HG02981 (cell line): ENCODE measurements at regions not wholly inside any gene's neighbourhood (a gene's known extent, or its start where the extent isn't known, plus 50 kb on each side); places are given as distances from the start of the nearest gene placed in this dataset.

Source experiments
- ATAC-seq: cut with Tn5 transposase; IDR thresholded peaks from one replicate; pipeline ENCODE4 v1.9.1; 2021; ENCODE audit warnings: mild to moderate bottlenecking, moderate library complexity; ENCODE audit not compliant: unreplicated experiment

DNA sequence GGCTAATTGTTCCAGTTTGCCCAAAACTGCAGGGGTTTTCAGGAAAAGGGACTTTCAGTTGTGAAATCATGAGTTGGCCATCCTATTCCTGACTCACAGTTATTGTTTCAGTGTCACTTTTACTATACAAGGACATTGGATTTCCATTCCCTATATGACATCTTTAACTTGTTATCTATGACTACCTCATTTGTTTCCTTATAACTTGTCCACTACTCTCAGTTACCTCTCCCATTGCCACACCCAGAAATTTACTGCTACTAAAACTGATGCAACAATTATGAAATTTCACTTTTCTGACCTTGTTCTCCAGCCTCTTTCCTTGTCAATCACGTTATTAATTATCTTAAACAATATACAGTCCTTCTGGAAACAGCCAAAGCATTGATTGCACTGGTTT is 116.5 kb upstream of the ZNF804A start:
- ATAC-seq = no peak

GRCh38 chr2:184498936-184499335 is 99.4 kb upstream of the ZNF804A start:
- ATAC-seq = no peak

DNA sequence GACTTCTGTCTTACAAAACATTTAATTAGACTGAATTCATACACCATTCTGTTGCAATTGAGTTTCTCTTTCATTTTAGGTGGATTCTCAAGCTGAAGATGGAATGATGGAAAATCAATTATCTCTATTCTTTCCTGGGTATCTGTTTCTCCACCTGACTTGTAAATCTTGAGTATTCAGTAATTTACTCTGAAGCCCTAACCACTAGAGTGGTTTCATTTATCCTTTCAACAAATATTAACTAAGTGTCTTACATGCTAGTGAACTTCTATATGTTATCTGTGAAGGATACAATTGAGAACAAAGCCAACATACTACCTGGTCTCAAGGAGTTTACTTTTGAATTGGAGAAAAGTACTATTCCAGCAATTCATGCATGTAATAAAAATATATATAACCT is 94.1 kb upstream of the ZNF804A start:
- no peak for ATAC-seq

DNA sequence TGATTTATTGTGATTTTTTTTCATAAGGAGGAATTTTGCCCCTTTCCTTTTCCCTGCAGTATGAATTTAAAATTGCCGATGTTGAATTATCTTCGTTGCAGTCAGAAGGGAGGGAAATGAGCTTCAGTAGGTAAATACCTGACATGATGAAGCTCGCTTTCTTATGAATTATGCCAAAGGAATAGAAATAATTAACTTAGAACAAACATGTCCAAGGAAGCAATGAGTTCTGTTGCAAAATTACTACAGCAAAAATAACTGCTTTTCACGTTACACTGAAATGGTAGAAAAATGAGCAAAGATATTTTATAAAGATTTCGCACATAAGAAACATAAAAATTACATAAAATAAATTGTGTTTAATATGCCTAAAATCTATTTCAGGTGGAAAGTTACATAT is 91.1 kb upstream of the ZNF804A start:
- no peak for ATAC-seq

GRCh38 chr2:184517402-184517801 is 80.9 kb upstream of the ZNF804A start:
- no peak for ATAC-seq

GRCh38 chr2:184520441-184520840 is 77.9 kb upstream of the ZNF804A start:
- no peak for ATAC-seq

DNA sequence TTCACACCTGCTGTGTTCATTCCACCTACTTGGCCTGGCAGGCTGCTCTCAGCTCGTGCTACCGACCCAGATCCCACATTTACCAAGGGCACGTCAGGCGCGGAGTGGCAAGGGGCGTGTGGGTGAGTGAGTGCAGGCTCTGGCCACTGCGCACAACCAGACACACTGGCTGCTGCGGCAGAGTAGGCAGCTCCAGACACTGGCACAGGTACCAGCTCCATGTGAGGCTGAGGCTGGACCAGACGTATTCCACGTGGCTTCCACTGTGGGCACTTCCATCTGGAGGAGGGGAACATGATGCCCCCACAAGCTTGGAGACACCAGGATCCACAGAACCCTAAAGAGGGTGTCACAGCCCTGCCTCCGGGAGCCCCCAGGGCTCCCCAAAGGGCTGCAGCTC is 74.6 kb upstream of the ZNF804A start:
- ATAC-seq = no peak

DNA sequence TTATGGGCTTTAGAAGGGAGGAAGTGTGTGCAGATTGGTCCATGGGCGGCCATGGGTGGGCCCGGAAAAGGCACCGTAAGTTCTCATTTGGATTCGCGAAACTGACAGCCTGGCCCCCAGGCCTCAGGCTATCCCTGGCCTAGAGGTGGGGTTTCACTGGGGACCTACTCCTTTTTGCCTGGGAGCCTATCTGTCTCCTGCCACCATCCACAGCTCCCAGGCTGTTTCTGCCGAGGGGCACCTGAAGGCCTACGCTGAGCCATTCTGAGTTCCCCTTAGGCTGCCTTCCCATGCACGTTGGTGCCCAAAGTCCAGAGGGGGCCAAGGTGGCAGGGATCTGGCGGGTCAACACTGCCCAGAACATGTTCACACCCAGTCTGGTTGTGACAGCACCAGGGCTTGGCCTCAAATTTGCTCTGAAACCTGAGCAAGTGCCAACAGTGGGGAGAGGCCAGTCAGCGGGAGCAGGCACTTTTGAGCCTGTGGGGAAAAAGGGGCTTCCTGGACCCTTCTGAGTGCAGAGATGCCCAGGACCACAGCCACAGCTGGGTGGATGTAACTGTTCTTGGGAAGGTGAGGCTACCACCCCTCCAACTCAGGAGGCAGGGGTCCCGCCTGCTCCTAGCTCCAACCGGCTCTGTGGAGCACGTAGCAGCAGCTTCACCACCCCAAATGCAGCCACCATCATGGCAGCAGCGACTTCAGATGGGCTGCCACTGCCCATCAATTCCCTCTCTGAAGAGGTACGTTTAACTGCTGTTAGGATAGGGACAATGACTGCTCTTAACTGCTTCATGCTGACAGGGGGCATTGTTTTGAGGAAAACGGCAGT is 73.6 kb upstream of the ZNF804A start:
- ATAC-seq = no peak

DNA sequence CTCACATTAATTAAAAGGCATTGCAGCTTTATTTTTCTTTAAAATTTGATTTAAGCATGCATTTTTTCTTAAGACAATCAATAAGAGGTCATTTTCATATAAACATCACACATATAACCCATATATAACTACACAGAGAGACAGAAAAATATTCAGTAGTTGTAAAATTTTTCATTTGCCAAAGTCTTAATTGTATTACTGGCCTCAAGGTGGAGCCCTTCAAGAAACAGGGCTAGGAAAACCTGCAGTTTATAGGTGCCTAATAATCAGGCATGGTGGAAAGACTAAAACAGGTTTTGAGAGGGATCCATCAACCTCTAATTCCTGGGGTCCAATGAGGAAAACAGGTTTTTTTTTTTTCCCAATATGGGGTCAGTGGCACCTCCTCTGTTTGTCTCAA is 71.3 kb upstream of the ZNF804A start:
- no peak for ATAC-seq

DNA sequence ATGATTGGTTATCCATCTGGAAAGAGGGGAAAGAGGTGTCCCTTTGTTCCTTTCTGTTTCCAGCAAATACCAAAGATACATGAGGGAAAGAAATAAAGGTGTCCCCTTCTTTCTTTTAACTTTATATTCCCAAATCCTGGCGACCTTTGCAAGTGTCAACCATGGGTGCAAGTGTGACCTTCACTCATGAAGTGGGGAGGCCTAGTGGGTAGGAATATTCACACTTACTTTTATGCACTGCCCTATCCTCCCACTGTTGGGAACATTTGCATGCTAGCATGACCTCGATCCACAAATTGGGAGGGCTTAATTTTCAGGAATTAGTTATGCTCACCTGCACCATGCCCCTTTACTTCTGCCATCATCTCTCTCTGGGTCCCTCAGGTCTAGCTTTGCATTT is 70.2 kb upstream of the ZNF804A start:
- ATAC-seq = no peak

- ATAC-seq = no peak
Observed at GRCh38 chr2:184530239-184530638, 68.1 kb upstream of the ZNF804A start.

DNA sequence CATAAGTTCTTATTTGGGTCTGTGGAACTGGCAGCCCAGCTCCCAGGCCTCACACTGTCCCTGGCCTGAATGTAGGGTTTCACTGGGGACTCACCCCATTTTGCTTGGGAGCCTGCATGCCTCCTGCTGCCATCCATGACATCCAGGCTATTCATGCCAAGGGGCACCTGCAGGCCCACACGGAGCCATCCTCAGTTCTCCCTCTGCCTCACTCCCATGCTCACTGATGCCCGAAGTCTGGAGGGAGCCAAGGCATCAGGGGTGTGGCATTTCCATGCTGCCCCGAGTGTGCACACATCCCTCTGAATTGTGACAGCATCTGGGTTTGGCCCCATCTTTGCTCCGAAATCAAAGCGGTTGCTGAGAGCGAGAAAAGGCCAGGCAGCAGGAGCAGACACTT is 67.4 kb upstream of the ZNF804A start:
- no peak for ATAC-seq

DNA sequence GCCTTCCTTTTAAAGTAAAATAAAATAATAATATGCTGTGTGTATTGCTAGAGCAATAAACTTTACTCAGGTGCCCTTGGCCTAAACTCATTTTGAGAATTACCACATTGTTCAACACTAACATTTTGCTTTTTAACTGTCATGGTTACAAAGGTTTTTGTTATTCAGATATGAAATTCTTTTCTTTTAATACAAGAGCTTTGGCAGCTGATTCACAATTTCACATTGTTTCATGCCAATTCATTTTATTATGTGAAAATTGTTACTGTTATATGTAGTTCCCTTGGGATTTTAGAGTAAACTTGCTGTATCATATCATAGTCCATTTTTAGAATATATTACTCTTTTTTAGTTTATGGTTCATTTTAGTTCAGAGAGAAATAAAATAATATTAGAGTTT is 65.8 kb upstream of the ZNF804A start:
- no peak for ATAC-seq

- ATAC-seq = no peak
Observed at GRCh38 chr2:184534986-184535385, 63.3 kb upstream of the ZNF804A start.

DNA sequence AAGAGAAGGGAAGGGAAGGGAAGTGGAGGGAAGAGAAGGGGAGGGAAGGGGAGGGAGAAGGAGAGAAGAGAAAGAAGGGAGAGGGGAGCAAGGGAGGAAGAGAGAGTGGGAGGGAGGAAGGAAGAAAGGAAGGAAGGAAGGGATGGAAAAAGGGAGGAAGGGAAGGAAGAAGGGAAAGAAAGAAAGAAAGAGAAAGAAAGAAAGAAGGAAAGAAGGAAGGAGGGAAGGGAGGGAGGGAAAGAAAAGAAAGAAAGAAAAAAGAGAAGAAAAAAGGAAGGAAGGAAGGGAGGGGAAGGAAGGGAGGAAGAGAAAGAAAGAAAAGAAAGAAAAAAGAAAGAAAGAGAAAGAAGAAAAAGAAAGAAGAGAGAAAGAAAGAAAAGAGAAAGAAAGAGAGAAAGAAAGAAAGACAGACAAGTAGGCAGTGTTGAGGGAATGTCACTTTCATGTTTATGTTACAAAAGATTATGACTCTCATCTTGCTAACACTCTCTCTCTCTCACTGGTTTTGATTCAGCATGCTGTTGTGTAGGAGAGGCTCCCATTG is 58.0 kb upstream of the ZNF804A start:
- ATAC-seq = no peak

GRCh38 chr2:184541591-184541990 is 56.7 kb upstream of the ZNF804A start:
- no peak for ATAC-seq

DNA sequence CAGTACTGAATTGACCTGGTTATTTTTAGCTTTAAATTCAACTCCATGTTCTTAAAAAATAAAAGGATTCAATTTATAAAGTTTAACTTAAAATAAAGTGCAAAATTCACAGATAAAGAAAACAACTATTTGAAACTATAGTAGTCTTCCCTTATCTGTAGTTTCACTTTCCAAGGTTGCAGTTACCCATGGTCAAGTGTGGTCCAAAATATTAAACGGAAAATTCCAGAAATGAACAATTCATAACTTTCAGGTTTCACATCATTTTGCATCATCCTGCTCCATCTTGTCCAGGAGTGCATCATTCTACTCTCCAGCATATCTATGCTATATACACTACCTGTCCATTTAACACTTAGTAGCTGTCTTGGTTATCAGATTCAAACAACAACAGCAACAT is 54.5 kb upstream of the ZNF804A start:
- no peak for ATAC-seq
